Tibial nerve (tissue), 4 donors: ENCODE measurements at regions not wholly inside any gene's neighbourhood (a gene's known extent, or its start where the extent isn't known, plus 50 kb on each side); places are given as distances from the start of the nearest gene placed in this dataset.

Source experiments
- CTCF ChIP-seq, 5 experiments: fragments of 200-600 bp in 3 of 5; fragments of 450-650 bp in 2 of 5; sonication (generic) in 3 of 5; IDR thresholded peaks; one replicate each; pipeline ENCODE4 v1.5.1; 2016 to 2019; ENCODE audit warnings: antibody characterized with exemption in 5 of 5, mild to moderate bottlenecking in 3 of 5, moderate library complexity in 2 of 5
- EP300 ChIP-seq, 2 donors: sonication (generic); formaldehyde crosslinking; IDR thresholded peaks; one replicate each; pipeline ENCODE4 v1.6.1; 2017; ENCODE audit warnings: antibody characterized with exemption in 2 of 2, mild to moderate bottlenecking in 1 of 2
- POLR2A ChIP-seq, 2 donors: fragments of 450-650 bp; IDR thresholded peaks; one replicate each; pipeline ENCODE4 v1.6.1; 2017; ENCODE audit warnings: antibody characterized with exemption in 2 of 2, mild to moderate bottlenecking in 2 of 2, moderate library complexity in 2 of 2

GRCh38 chr14:59134307-59134706 lies 54.2 kb upstream of the DAAM1 start:
- TF ChIP-seq CTCF (IDR thresholded peaks at IDR 0.05) = no peak
- TF ChIP-seq EP300 (IDR thresholded peaks at IDR 0.05) = no peak
- TF ChIP-seq POLR2A (IDR thresholded peaks at IDR 0.05) = no peak
